GM21825 (cell line): ENCODE measurements at regions not wholly inside any gene's neighbourhood (a gene's known extent, or its start where the extent isn't known, plus 50 kb on each side); places are given as distances from the start of the nearest gene placed in this dataset.

Experiments
- ATAC-seq: cut with Tn5 transposase; IDR thresholded peaks from one replicate; pipeline ENCODE4 v1.9.1; 2021; ENCODE audit warnings: mild to moderate bottlenecking, moderate library complexity; ENCODE audit not compliant: unreplicated experiment

- ATAC-seq, result no peak
Measured at GRCh38 chrX:40325161-40325560, 227.4 kb upstream of the BCOR start.

- no peak for ATAC-seq
Measured at GRCh38 chrX:40323977-40324376, 226.2 kb upstream of the BCOR start.

- no peak for ATAC-seq
Measured at GRCh38 chrX:40320819-40321218, 223.1 kb upstream of the BCOR start.

- ATAC-seq, result no peak
Measured at GRCh38 chrX:40318801-40319200, 221.0 kb upstream of the BCOR start.

GRCh38 chrX:40318076-40318475, 220.3 kb upstream of the BCOR start:
- ATAC-seq, result no peak

GRCh38 chrX:40316502-40316901, 218.7 kb upstream of the BCOR start:
- no peak for ATAC-seq

GRCh38 chrX:40314070-40314469, 216.3 kb upstream of the BCOR start:
- no peak for ATAC-seq

GRCh38 chrX:40313269-40313668, 215.5 kb upstream of the BCOR start:
- no peak for ATAC-seq

- no peak for ATAC-seq
Measured at GRCh38 chrX:40310447-40310846, 212.7 kb upstream of the BCOR start.

GRCh38 chrX:40310016-40310415, 212.3 kb upstream of the BCOR start:
- no peak for ATAC-seq

GRCh38 chrX:40307871-40308270, 210.1 kb upstream of the BCOR start:
- no peak for ATAC-seq

- no peak for ATAC-seq
Measured at GRCh38 chrX:40304115-40304514, 206.4 kb upstream of the BCOR start.

- no peak for ATAC-seq
Measured at GRCh38 chrX:40303256-40304077, 205.7 kb upstream of the BCOR start.

GRCh38 chrX:40300286-40300890, 202.6 kb upstream of the BCOR start:
- no peak for ATAC-seq

GRCh38 chrX:40299641-40300046, 201.9 kb upstream of the BCOR start:
- no peak for ATAC-seq

- no peak for ATAC-seq
Measured at GRCh38 chrX:40298572-40299479, 201.1 kb upstream of the BCOR start.

- no peak for ATAC-seq
Measured at GRCh38 chrX:40298069-40298468, 200.3 kb upstream of the BCOR start.

GRCh38 chrX:40291553-40291952, 193.8 kb upstream of the BCOR start:
- ATAC-seq, result no peak

- no peak for ATAC-seq
Measured at GRCh38 chrX:40290517-40290916, 192.8 kb upstream of the BCOR start.

- ATAC-seq, result no peak
Measured at GRCh38 chrX:40285876-40286275, 188.1 kb upstream of the BCOR start.

GRCh38 chrX:40284852-40285251, 187.1 kb upstream of the BCOR start:
- no peak for ATAC-seq

GRCh38 chrX:40283981-40284380, 186.2 kb upstream of the BCOR start:
- ATAC-seq, result no peak
